ENCODE measurements at regions not wholly inside any gene's neighbourhood (a gene's known extent, or its start where the extent isn't known, plus 50 kb on each side); places are given as distances from the start of the nearest gene placed in this dataset.

DNA sequence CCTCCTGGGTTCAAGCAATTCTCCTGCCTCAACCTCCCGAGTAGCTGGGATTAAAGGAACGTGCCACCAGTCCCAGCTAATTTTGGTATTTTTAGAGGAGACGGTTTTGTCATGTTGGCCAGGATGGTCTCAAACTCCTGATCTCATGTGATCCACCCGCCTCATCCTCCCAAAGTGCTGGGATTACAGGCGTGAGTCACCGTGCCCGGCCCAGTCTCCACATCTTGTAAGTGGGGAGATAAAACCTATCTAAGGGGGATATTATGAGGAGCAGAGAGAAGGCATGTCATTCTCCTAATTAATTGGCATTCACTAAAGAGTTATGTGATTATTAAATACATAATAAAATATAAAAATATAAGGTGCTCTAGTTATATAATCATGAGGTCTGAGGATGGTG, 94.1 kb upstream of the BOD1 start:
- H3K4me3 ChIP-seq = no peak overlapping the region
- H3K9ac ChIP-seq (ENCODE audit: insufficient read length) = no peak overlapping the region
- no peak for DNase-seq (ENCODE audit: low read depth, low spot score)
- no peaks in the 10 kb centered on the region for H3K36me3 ChIP-seq (ENCODE audit: insufficient read depth, low read length)
- TF ChIP-seq FOXP2 (optimal IDR thresholded peaks at IDR 0.05; ENCODE audit: control extremely low read depth, extremely low read length, insufficient read depth) = no peak
- no peak for TF ChIP-seq EZH2 (IDR thresholded peaks at IDR 0.05)
- no peak for TF ChIP-seq POLR2AphosphoS5 (IDR thresholded peaks at IDR 0.05; ENCODE audit: borderline replicate concordance, low read depth, low read length)
- no peak overlapping the region for H3K27ac ChIP-seq
- H3K9me3 ChIP-seq (ENCODE audit: low read depth, low read length) = no peaks in the 10 kb centered on the region

DNA sequence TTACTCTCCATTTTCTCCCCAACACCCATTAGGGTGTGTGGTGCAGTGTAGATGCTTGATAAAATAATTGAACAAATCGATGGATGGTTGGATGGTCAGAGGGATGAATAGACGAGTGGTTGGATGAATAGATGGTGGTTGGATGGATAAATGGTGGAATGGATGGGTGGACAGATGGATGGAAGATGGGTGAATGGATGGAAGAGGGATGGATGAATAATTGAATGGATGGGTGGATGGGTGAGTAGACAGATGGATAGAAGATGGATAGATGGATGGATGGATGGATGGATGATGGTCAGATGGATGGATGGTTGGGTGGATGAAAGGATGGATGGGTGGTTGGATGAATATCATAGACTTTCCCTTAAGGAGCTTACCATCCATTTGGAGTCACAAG, 95.0 kb upstream of the BOD1 start:
- no peak overlapping the region for H3K9ac ChIP-seq (ENCODE audit: insufficient read length)
- no peak overlapping the region for H3K27ac ChIP-seq
- DNase-seq (ENCODE audit: low read depth, low spot score) = no peak
- no peak for TF ChIP-seq POLR2AphosphoS5 (IDR thresholded peaks at IDR 0.05; ENCODE audit: borderline replicate concordance, low read depth, low read length)
- TF ChIP-seq FOXP2 (optimal IDR thresholded peaks at IDR 0.05; ENCODE audit: control extremely low read depth, extremely low read length, insufficient read depth) = no peak
- no peak for TF ChIP-seq EZH2 (IDR thresholded peaks at IDR 0.05)
- H3K36me3 ChIP-seq (ENCODE audit: insufficient read depth, low read length) = no peaks in the 10 kb centered on the region
- no peak overlapping the region for H3K4me3 ChIP-seq
- no peaks in the 10 kb centered on the region for H3K9me3 ChIP-seq (ENCODE audit: low read depth, low read length)

DNA sequence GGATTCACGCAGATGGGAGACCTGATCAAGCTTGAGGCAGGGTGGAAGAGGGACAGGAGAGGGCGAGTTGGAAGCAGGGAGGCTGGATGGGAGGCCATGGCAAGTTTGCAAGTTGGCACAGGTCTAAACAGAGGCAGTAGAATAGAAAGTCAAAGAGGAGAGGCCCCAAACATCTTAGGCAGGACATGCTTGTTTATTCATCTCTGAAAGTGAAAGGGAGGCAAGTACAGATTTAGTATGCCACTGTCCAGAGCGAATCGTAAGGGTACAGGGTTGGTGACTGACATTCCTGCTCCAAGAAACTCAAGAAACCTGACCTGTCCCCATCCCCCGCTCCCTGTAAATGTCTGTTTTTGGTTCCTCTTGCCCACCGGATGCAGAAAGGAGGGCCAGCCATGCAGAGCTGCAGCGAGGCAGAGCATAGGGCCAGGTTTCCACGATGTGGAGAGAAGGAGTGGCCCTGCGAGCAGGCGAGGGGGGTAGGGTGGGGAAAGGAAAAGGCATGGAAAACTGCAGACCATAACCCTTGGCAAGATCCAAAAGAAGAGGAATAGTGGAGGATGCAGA, 96.2 kb upstream of the BOD1 start:
- TF ChIP-seq FOXP2 (optimal IDR thresholded peaks at IDR 0.05; ENCODE audit: control extremely low read depth, extremely low read length, insufficient read depth) = no peak
- no peak for TF ChIP-seq EZH2 (IDR thresholded peaks at IDR 0.05)
- no peak for TF ChIP-seq POLR2AphosphoS5 (IDR thresholded peaks at IDR 0.05; ENCODE audit: borderline replicate concordance, low read depth, low read length)
- H3K27ac ChIP-seq = no peak overlapping the region
- DNase-seq (ENCODE audit: low read depth, low spot score) = no peak
- no peaks in the 10 kb centered on the region for H3K9me3 ChIP-seq (ENCODE audit: low read depth, low read length)
- H3K4me3 ChIP-seq = no peak overlapping the region
- H3K36me3 ChIP-seq (ENCODE audit: insufficient read depth, low read length) = no peaks in the 10 kb centered on the region
- no peak overlapping the region for H3K9ac ChIP-seq (ENCODE audit: insufficient read length)

DNA sequence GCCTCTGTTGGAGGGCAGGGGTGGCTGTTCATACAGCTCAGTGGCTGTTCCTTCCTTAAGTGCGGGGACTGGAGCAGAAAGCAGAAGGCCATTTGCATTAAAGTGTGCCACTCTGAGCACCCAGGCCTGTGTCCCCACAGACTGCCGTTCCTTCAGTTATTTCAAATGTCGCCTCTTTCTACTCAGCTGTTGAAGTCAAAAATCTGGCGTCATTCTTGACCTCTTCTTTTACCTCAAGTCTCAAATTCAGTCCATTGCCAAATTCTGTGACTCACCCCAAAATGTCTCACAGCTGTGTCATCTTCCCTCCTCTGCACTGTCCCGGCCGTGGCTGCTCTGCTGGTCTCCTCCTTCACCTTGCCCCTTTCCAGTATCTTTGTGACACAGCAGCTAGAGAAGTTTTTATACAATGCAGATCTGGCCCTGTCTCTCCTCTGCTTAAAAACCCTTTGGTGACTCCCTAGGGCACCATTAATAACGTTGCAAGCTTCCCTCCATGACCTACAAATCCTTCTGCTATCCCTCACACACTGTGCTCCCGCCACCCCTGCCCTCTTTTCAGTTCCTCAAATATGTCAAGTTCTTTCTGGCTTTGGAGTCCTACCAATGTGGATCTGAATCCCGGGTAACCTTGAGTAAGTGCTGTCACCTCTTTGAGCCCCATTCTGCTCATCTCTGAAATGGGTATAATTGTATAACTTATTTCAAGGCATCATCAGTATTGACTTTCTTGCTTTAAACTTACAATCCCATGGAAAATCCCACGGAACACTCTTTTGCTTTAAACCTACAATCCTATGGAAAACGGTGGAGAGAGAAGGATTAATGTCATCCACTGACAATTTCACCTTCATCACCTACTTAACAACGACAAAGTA, 98.3 kb upstream of the BOD1 start:
- H3K9ac ChIP-seq (ENCODE audit: insufficient read length) = no peak overlapping the region

GRCh38 chr5:173715607-173716006, 99.2 kb upstream of the BOD1 start:
- no peak for DNase-seq (ENCODE audit: low read depth, low spot score)
- H3K4me3 ChIP-seq = no peak overlapping the region
- no peak overlapping the region for H3K9ac ChIP-seq (ENCODE audit: insufficient read length)
- no peak for TF ChIP-seq FOXP2 (optimal IDR thresholded peaks at IDR 0.05; ENCODE audit: control extremely low read depth, extremely low read length, insufficient read depth)
- TF ChIP-seq EZH2 (IDR thresholded peaks at IDR 0.05) = no peak
- no peak for TF ChIP-seq POLR2AphosphoS5 (IDR thresholded peaks at IDR 0.05; ENCODE audit: borderline replicate concordance, low read depth, low read length)
- H3K9me3 ChIP-seq (ENCODE audit: low read depth, low read length) = no peaks in the 10 kb centered on the region
- no peaks in the 10 kb centered on the region for H3K36me3 ChIP-seq (ENCODE audit: insufficient read depth, low read length)
- H3K27ac ChIP-seq = no peak overlapping the region; the same call in 1 of the 2 replicates

More for the DNA sequence above, 98.3 kb upstream of the BOD1 start:
- no peak overlapping the region for H3K27ac ChIP-seq
- DNase-seq (ENCODE audit: low read depth, low spot score) = no peak
- H3K4me3 ChIP-seq = no peak overlapping the region
- no peaks in the 10 kb centered on the region for H3K9me3 ChIP-seq (ENCODE audit: low read depth, low read length)
- no peaks in the 10 kb centered on the region for H3K36me3 ChIP-seq (ENCODE audit: insufficient read depth, low read length)
- no peak for TF ChIP-seq EZH2 (IDR thresholded peaks at IDR 0.05)

DNA sequence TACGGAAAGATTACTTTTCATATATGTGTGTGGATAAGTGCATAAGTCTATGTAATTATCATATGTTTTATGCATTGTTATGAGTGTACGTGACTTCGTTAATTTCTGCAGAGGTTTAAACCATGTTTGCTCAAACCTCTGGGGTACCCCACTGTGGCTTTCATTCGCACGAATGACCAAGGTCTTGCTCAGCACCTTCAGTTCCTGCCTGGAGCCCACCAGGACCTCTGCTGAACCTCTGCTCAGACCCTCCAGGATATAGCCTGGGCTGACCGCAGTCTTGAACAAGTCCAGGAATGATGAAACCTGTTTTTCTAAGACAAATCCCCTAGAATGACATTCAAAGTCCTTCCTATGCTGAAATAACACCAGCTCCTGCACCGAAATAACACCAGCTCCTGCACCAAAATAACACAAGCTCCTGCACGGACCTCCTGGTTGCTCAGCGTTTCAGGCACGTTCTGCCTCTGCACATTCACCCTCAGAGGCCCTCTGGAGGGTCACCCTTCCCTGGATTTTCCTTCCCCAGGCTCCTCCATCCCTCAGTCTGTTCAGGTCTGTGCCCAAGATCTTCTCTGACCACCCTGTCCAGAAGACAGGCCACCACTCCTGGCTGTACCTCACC, 99.7 kb upstream of the BOD1 start:
- Histone ChIP-seq H3K36me3 (ENCODE audit: insufficient read depth, low read length) (no peaks in the 10 kb centered on the region), H3K27ac (no peak overlapping the region; the same call in 1 of the 2 replicates), H3K9me3 (ENCODE audit: low read depth, low read length) (no peaks in the 10 kb centered on the region), H3K9ac (ENCODE audit: insufficient read length) (no peak overlapping the region), H3K4me3 (no peak overlapping the region)
- TF ChIP-seq POLR2AphosphoS5 (IDR thresholded peaks at IDR 0.05; ENCODE audit: borderline replicate concordance, low read depth, low read length) (no peak), EZH2 (IDR thresholded peaks at IDR 0.05) (no peak), FOXP2 (optimal IDR thresholded peaks at IDR 0.05; ENCODE audit: control extremely low read depth, extremely low read length, insufficient read depth) (no peak)
- DNase-seq (ENCODE audit: low read depth, low spot score) = no peak

DNA sequence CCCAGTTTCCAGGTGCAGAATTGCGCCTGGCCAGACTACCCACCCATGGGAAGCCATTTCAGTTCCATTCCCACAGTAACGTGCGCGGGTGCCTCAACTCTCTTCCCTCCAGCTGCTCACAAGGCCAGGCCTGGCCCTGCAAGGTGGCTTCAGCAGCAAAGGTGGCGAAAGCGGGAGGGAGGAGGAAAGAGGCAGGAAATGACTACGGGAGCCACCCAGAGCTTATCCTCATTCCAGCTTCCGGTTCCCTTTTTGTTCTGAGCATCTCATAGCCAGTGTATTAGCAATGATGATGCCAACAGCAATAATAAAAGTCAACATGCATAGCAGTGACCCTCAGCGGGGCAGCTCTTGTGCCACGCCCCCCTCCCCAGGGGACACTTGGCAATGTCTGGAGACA, 101.5 kb upstream of the BOD1 start:
- H3K4me3 ChIP-seq = no peak overlapping the region
- no peak overlapping the region for H3K27ac ChIP-seq
- no peaks in the 10 kb centered on the region for H3K9me3 ChIP-seq (ENCODE audit: low read depth, low read length)
- H3K36me3 ChIP-seq (ENCODE audit: insufficient read depth, low read length) = no peaks in the 10 kb centered on the region
- no peak overlapping the region for H3K9ac ChIP-seq (ENCODE audit: insufficient read length)
- TF ChIP-seq POLR2AphosphoS5 (IDR thresholded peaks at IDR 0.05; ENCODE audit: borderline replicate concordance, low read depth, low read length) (no peak), FOXP2 (optimal IDR thresholded peaks at IDR 0.05; ENCODE audit: control extremely low read depth, extremely low read length, insufficient read depth) (no peak), EZH2 (IDR thresholded peaks at IDR 0.05) (no peak)
- no peak for DNase-seq (ENCODE audit: low read depth, low spot score)

DNA sequence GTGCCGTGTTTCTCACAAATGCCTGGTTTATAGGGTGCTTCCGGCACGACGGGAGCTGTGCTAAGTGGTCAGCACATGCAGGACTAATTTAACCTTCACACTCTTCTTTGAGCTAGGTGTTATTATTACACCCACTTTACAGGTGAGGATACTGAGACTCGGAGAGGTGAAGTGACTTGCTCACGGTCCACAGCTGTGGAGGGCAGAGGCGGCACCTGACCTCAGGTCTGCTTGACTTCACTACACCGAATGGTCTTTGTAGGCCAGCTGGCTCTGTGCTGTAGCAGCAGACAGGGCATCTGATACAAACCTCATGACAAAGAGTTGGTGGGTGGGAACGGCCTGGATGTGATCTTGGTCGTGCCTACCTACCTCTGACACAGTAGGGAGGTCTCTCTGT, 102.0 kb upstream of the BOD1 start:
- no peaks in the 10 kb centered on the region for H3K9me3 ChIP-seq (ENCODE audit: low read depth, low read length)
- H3K36me3 ChIP-seq (ENCODE audit: insufficient read depth, low read length) = no peaks in the 10 kb centered on the region
- TF ChIP-seq POLR2AphosphoS5 (IDR thresholded peaks at IDR 0.05; ENCODE audit: borderline replicate concordance, low read depth, low read length) (no peak), EZH2 (IDR thresholded peaks at IDR 0.05) (no peak)
- DNase-seq (ENCODE audit: low read depth, low spot score) = no peak
- no peak overlapping the region for H3K4me3 ChIP-seq
- H3K27ac ChIP-seq = no peak overlapping the region
- no peak overlapping the region for H3K9ac ChIP-seq (ENCODE audit: insufficient read length)

All from SK-N-MC (cell line).